ENCODE measurements at regions not wholly inside any gene's neighbourhood (a gene's known extent, or its start where the extent isn't known, plus 50 kb on each side); places are given as distances from the start of the nearest gene placed in this dataset.

DNA sequence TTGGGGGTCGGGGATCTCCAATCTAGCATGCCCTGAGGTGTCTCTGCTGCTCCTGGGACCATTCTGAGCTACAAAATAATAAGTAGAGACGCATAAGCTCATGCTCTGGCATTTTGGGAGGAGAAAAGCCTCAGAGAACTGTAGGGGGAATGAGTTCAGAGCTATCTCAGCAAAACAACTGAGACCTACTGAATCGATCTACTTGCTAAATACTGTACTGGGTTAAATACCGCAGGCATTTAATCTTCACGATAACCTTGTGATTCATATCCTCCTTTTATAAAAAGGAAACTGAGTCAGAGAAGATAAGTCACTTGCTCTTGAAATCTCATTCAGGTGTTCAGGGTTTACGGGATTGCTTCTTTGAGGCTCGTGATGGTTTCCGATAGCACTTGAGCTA, 468.1 kb downstream of the FGF9 start:
- no peak overlapping the region for H3K14ac ChIP-seq (ENCODE audit: insufficient read length)
- H3K27ac ChIP-seq (ENCODE audit: low read depth, low read length), result no peak overlapping the region
- H3K36me3 ChIP-seq (ENCODE audit: control insufficient read depth in 2 of 4, insufficient read depth in 4 of 4, low read length in 3 of 4), result no peaks in the 10 kb centered on the region
- FAIRE-seq (no peak), DNase-seq (ENCODE audit: low read depth in 1 of 2, low spot score in 2 of 2) (no peak)
- ChIA-PET CTCF (ENCODE audit: partially characterized antibody) (no interaction called here), POLR2A (ENCODE audit: partially characterized antibody) (interaction anchor here (0.6 kb wide), 1 partner anchor 110 kb away, joined by 3 read pairs; no protein-coding TSS in a partner anchor)
- no peak overlapping the region for H2BK12ac ChIP-seq (ENCODE audit: low read depth, low read length)
- H4K91ac ChIP-seq (replicated peaks; ENCODE audit: insufficient read length, low read length), result no peak overlapping the region
- no peak overlapping the region for H2BK5ac ChIP-seq (ENCODE audit: low read depth, low read length)
- H3K27me3 ChIP-seq (replicated peaks in 1 of 4; ENCODE audit: control insufficient read depth in 3 of 4, extremely low read depth in 1 of 4, insufficient read depth in 3 of 4, low read length in 3 of 4), result peaks cover 0 to 1% (median 0%) of the 10 kb centered on the region in 4 experiments; a peak in 1 of 7 replicates
- H3K18ac ChIP-seq (ENCODE audit: extremely low read depth, low read length), result no peak overlapping the region
- no peak overlapping the region for H2BK20ac ChIP-seq (ENCODE audit: low read length)
- no peaks in the 10 kb centered on the region for H3K9me3 ChIP-seq (ENCODE audit: insufficient read depth in 2 of 2, low read depth in 1 of 2, low read length in 1 of 2)
- H2AFZ ChIP-seq (ENCODE audit: low read length), result no peak overlapping the region
- no peak overlapping the region for H3K56ac ChIP-seq (replicated peaks; ENCODE audit: insufficient read length, low read depth, low read length)
- H3K23me2 ChIP-seq (ENCODE audit: low read depth, low read length), result no peaks in the 10 kb centered on the region
- H2BK15ac ChIP-seq (ENCODE audit: low read length), result no peak overlapping the region
- no peak overlapping the region for H2AK5ac ChIP-seq (ENCODE audit: low read depth, low read length)
- H3K4me3 ChIP-seq (ENCODE audit: extremely low read depth in 1 of 4, insufficient read depth in 2 of 4, low read depth in 3 of 4, low read length in 4 of 4), result no peak overlapping the region
- H4K5ac ChIP-seq (ENCODE audit: insufficient read length, low read depth, low read length), result no peak overlapping the region
- no peak overlapping the region for H3K9ac ChIP-seq (replicated peaks in 1 of 4; ENCODE audit: extremely low read depth in 1 of 4, low read depth in 3 of 4, low read length in 3 of 4)
- H4K8ac ChIP-seq (ENCODE audit: extremely low read depth, insufficient read depth, low read length), result no peak overlapping the region
- no peaks in the 10 kb centered on the region for H3K79me1 ChIP-seq (ENCODE audit: low read depth, low read length)
- H4K20me1 ChIP-seq (replicated peaks in 1 of 2; ENCODE audit: control insufficient read depth in 1 of 2, insufficient read depth in 2 of 2, low read length in 2 of 2), result no peaks in the 10 kb centered on the region
- H3K4ac ChIP-seq (replicated peaks; ENCODE audit: insufficient read length, low read depth, low read length), result no peak overlapping the region
- H3K23ac ChIP-seq (ENCODE audit: insufficient read length), result no peak overlapping the region
- no peak for TF ChIP-seq CHD2 (IDR thresholded peaks at IDR 0.05; ENCODE audit: low read length)
- no peak for TF ChIP-seq RFX5 (IDR thresholded peaks at IDR 0.05; ENCODE audit: borderline replicate concordance, low read depth, low read length)
- TF ChIP-seq NANOG (IDR thresholded peaks at IDR 0.05; ENCODE audit: insufficient read depth, low read depth, low read length, poor library complexity, severe bottlenecking), result no peak
- no peak for TF ChIP-seq POLR2A (IDR thresholded peaks at IDR 0.05; ENCODE audit: control extremely low read depth in 1 of 2, low read depth in 2 of 2, low read length in 2 of 2)
- TF ChIP-seq NRF1 (IDR thresholded peaks at IDR 0.05; ENCODE audit: low read depth, low read length), result no peak
- TF ChIP-seq BCL11A (IDR thresholded peaks at IDR 0.05; ENCODE audit: low read depth in 2 of 2, low read length in 2 of 2), result no peak
- TF ChIP-seq SAP30 (IDR thresholded peaks at IDR 0.05; ENCODE audit: insufficient read depth, insufficient replicate concordance, low read length), result no peak
- no peak for TF ChIP-seq TCF12 (IDR thresholded peaks at IDR 0.05; ENCODE audit: low read depth, low read length)
- no peak for TF ChIP-seq ZNF274 (IDR thresholded peaks at IDR 0.05; ENCODE audit: borderline replicate concordance, extremely low read depth, low read length)
- TF ChIP-seq CEBPB (IDR thresholded peaks at IDR 0.05; ENCODE audit: low read depth, low read length), result no peak
- TF ChIP-seq SUZ12 (IDR thresholded peaks at IDR 0.05; ENCODE audit: low read length), result no peak
- TF ChIP-seq, protein P1, sequence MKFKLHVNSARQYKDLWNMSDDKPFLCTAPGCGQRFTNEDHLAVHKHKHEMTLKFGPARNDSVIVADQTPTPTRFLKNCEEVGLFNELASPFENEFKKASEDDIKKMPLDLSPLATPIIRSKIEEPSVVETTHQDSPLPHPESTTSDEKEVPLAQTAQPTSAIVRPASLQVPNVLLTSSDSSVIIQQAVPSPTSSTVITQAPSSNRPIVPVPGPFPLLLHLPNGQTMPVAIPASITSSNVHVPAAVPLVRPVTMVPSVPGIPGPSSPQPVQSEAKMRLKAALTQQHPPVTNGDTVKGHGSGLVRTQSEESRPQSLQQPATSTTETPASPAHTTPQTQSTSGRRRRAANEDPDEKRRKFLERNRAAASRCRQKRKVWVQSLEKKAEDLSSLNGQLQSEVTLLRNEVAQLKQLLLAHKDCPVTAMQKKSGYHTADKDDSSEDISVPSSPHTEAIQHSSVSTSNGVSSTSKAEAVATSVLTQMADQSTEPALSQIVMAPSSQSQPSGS (IDR thresholded peaks at IDR 0.05; ENCODE audit: low read length), result no peak
- TF ChIP-seq TAF7 (optimal IDR thresholded peaks at IDR 0.05; ENCODE audit: borderline replicate concordance, low read depth, low read length), result no peak
- no peak for TF ChIP-seq EZH2 (IDR thresholded peaks at IDR 0.05; ENCODE audit: low read depth, low read length, severe bottlenecking)
- 95% methylated on average over 8 of the region's 8 CpGs; no CpG with 5 or more reads in 1 of the 2 experiments for WGBS, 2 experiments (ENCODE audit: extremely low coverage in 1 of 2, insufficient coverage in 1 of 2, insufficient read length in 1 of 2, insufficient replicate concordance in 2 of 2, low coverage in 1 of 2, low lambda C conversion rate in 2 of 2, missing lambda C conversion rate in 1 of 2)
- H3K79me2 ChIP-seq (ENCODE audit: control insufficient read depth in 1 of 2, insufficient read depth in 2 of 2, low read length in 2 of 2), result no peaks in the 10 kb centered on the region
- 0 out of 7 replicates have a peak, but pooled peaks cover 0 to 4% (median 0%) of the 10 kb centered on the region in 4 experiments for H3K4me1 ChIP-seq (replicated peaks in 1 of 4; ENCODE audit: control insufficient read depth in 3 of 4, insufficient read depth in 4 of 4, low read length in 3 of 4)
- no peak overlapping the region for H3K4me2 ChIP-seq (ENCODE audit: insufficient read depth in 1 of 2, low read depth in 2 of 2, low read length in 2 of 2)
- no peak overlapping the region for H2BK120ac ChIP-seq (replicated peaks; ENCODE audit: low read depth, low read length)
